ENCODE measurements at regions not wholly inside any gene's neighbourhood (a gene's known extent, or its start where the extent isn't known, plus 50 kb on each side); places are given as distances from the start of the nearest gene placed in this dataset.

- Mint-ChIP-seq H3K36me3 (ENCODE audit: insufficient read depth in 2 of 2) (peaks cover 0 to 2% of the 10 kb centered on the region in 2 donors), H3K27me3 (ENCODE audit: low read depth) (no peaks in the 10 kb centered on the region), H3K4me3 (no peak overlapping the region), H3K9me3 (peaks cover 7 to 10% of the 10 kb centered on the region in 2 donors), H3K27ac (no peak overlapping the region), H3K4me1 (ENCODE audit: low read depth) (no peaks in the 10 kb centered on the region)
- no peak for DNase-seq
- ATAC-seq (replicated peaks in 1 of 2): no peak
Measured at GRCh38 chr11:29756871-29757270, 260.0 kb downstream of the KCNA4 start.

GRCh38 chr11:29755474-29755873 lies 261.4 kb downstream of the KCNA4 start:
- no peak overlapping the region for H3K4me3 Mint-ChIP-seq
- DNase-seq (no peak), ATAC-seq (replicated peaks in 1 of 2) (no peak)
- no peaks in the 10 kb centered on the region for H3K27me3 Mint-ChIP-seq (ENCODE audit: low read depth)
- H3K36me3 Mint-ChIP-seq (ENCODE audit: insufficient read depth in 2 of 2): peaks cover 0 to 2% of the 10 kb centered on the region in 2 donors
- H3K4me1 Mint-ChIP-seq (ENCODE audit: low read depth): no peaks in the 10 kb centered on the region
- peaks cover 4 to 7% of the 10 kb centered on the region in 2 donors for H3K9me3 Mint-ChIP-seq
- no peak overlapping the region for H3K27ac Mint-ChIP-seq

- Mint-ChIP-seq H3K27ac (no peak overlapping the region), H3K9me3 (peaks cover 4 to 7% of the 10 kb centered on the region in 2 donors), H3K4me1 (ENCODE audit: low read depth) (no peaks in the 10 kb centered on the region), H3K27me3 (ENCODE audit: low read depth) (no peaks in the 10 kb centered on the region), H3K4me3 (no peak overlapping the region), H3K36me3 (ENCODE audit: insufficient read depth in 2 of 2) (peaks cover 0 to 2% of the 10 kb centered on the region in 2 donors)
- DNase-seq: no peak
- no peak for ATAC-seq (replicated peaks in 1 of 2)
Measured at GRCh38 chr11:29751618-29752017, 265.2 kb downstream of the KCNA4 start.

- H3K27me3 Mint-ChIP-seq (ENCODE audit: low read depth): no peaks in the 10 kb centered on the region
- no peaks in the 10 kb centered on the region for H3K4me1 Mint-ChIP-seq (ENCODE audit: low read depth)
- H3K27ac Mint-ChIP-seq: no peak overlapping the region
- DNase-seq (no peak), ATAC-seq (replicated peaks in 1 of 2) (no peak)
- H3K36me3 Mint-ChIP-seq (ENCODE audit: insufficient read depth in 2 of 2): peaks cover 0 to 2% of the 10 kb centered on the region in 2 donors
- H3K9me3 Mint-ChIP-seq: peaks cover 7 to 10% of the 10 kb centered on the region in 2 donors
- H3K4me3 Mint-ChIP-seq: no peak overlapping the region
Measured at GRCh38 chr11:29750392-29750791, 266.4 kb downstream of the KCNA4 start.

- Mint-ChIP-seq H3K4me1 (ENCODE audit: low read depth) (no peaks in the 10 kb centered on the region), H3K27ac (no peak overlapping the region), H3K9me3 (peaks cover 3 to 5% of the 10 kb centered on the region in 2 donors), H3K27me3 (ENCODE audit: low read depth) (no peaks in the 10 kb centered on the region), H3K4me3 (no peak overlapping the region), H3K36me3 (ENCODE audit: insufficient read depth in 2 of 2) (no peaks in the 10 kb centered on the region)
- DNase-seq (no peak), ATAC-seq (replicated peaks in 1 of 2) (no peak)
Measured at GRCh38 chr11:29734287-29734686, 282.5 kb downstream of the KCNA4 start.

- Mint-ChIP-seq H3K27me3 (ENCODE audit: low read depth) (no peaks in the 10 kb centered on the region), H3K9me3 (peaks cover 8 to 10% of the 10 kb centered on the region in 2 donors), H3K4me3 (no peak overlapping the region), H3K4me1 (ENCODE audit: low read depth) (no peaks in the 10 kb centered on the region), H3K36me3 (ENCODE audit: insufficient read depth in 2 of 2) (no peaks in the 10 kb centered on the region), H3K27ac (no peak overlapping the region)
- no peak for DNase-seq
- no peak for ATAC-seq (replicated peaks in 1 of 2)
Measured at GRCh38 chr11:29713831-29714320, 303.0 kb downstream of the KCNA4 start.

GRCh38 chr11:29712616-29713015 lies 304.2 kb downstream of the KCNA4 start:
- Mint-ChIP-seq H3K27me3 (ENCODE audit: low read depth) (no peaks in the 10 kb centered on the region), H3K36me3 (ENCODE audit: insufficient read depth in 2 of 2) (no peaks in the 10 kb centered on the region), H3K27ac (no peak overlapping the region), H3K9me3 (peaks cover 6 to 8% of the 10 kb centered on the region in 2 donors), H3K4me3 (no peak overlapping the region), H3K4me1 (ENCODE audit: low read depth) (no peaks in the 10 kb centered on the region)
- ATAC-seq (replicated peaks in 1 of 2) (no peak), DNase-seq (no peak)

- Mint-ChIP-seq H3K27me3 (ENCODE audit: low read depth) (no peaks in the 10 kb centered on the region), H3K4me3 (no peak overlapping the region), H3K36me3 (ENCODE audit: insufficient read depth in 2 of 2) (no peaks in the 10 kb centered on the region), H3K9me3 (peaks cover 7 to 10% of the 10 kb centered on the region in 2 donors), H3K27ac (no peak overlapping the region), H3K4me1 (ENCODE audit: low read depth) (no peaks in the 10 kb centered on the region)
- DNase-seq (no peak), ATAC-seq (replicated peaks in 1 of 2) (no peak)
Measured at GRCh38 chr11:29707924-29708323, 308.9 kb downstream of the KCNA4 start.

GRCh38 chr11:29685361-29685760 lies 331.5 kb downstream of the KCNA4 start:
- ATAC-seq (replicated peaks in 1 of 2): no peak
- no peaks in the 10 kb centered on the region for H3K27me3 Mint-ChIP-seq (ENCODE audit: low read depth)
- H3K4me3 Mint-ChIP-seq: no peak overlapping the region
- H3K27ac Mint-ChIP-seq: no peak overlapping the region
- H3K4me1 Mint-ChIP-seq (ENCODE audit: low read depth): no peaks in the 10 kb centered on the region
- no peak for DNase-seq
- H3K9me3 Mint-ChIP-seq: peaks cover 11% of the 10 kb centered on the region in 2 donors
- no peaks in the 10 kb centered on the region for H3K36me3 Mint-ChIP-seq (ENCODE audit: insufficient read depth in 2 of 2)

GRCh38 chr11:29682856-29683255 lies 334.0 kb downstream of the KCNA4 start:
- no peak overlapping the region for H3K27ac Mint-ChIP-seq
- DNase-seq: no peak
- peaks cover 6 to 11% of the 10 kb centered on the region in 2 donors for H3K9me3 Mint-ChIP-seq
- no peaks in the 10 kb centered on the region for H3K4me1 Mint-ChIP-seq (ENCODE audit: low read depth)
- no peak for ATAC-seq (replicated peaks in 1 of 2)
- H3K36me3 Mint-ChIP-seq (ENCODE audit: insufficient read depth in 2 of 2): no peaks in the 10 kb centered on the region
- no peaks in the 10 kb centered on the region for H3K27me3 Mint-ChIP-seq (ENCODE audit: low read depth)
- no peak overlapping the region for H3K4me3 Mint-ChIP-seq

- Mint-ChIP-seq H3K9me3 (peaks cover 9 to 11% of the 10 kb centered on the region in 2 donors), H3K27ac (no peak overlapping the region), H3K4me1 (ENCODE audit: low read depth) (no peaks in the 10 kb centered on the region), H3K4me3 (no peak overlapping the region), H3K27me3 (ENCODE audit: low read depth) (no peaks in the 10 kb centered on the region), H3K36me3 (ENCODE audit: insufficient read depth in 2 of 2) (no peaks in the 10 kb centered on the region)
- no peak for ATAC-seq (replicated peaks in 1 of 2)
- no peak for DNase-seq
Measured at GRCh38 chr11:29679996-29680395, 336.8 kb downstream of the KCNA4 start.

- ATAC-seq (replicated peaks in 1 of 2): no peak
- peaks cover 7 to 10% of the 10 kb centered on the region in 2 donors for H3K9me3 Mint-ChIP-seq
- H3K4me1 Mint-ChIP-seq (ENCODE audit: low read depth): no peaks in the 10 kb centered on the region
- H3K4me3 Mint-ChIP-seq: no peak overlapping the region
- no peak for DNase-seq
- no peaks in the 10 kb centered on the region for H3K36me3 Mint-ChIP-seq (ENCODE audit: insufficient read depth in 2 of 2)
- H3K27ac Mint-ChIP-seq: no peak overlapping the region
- H3K27me3 Mint-ChIP-seq (ENCODE audit: low read depth): no peaks in the 10 kb centered on the region
Measured at GRCh38 chr11:29676993-29677392, 339.8 kb downstream of the KCNA4 start.

- H3K4me3 Mint-ChIP-seq: no peak overlapping the region
- DNase-seq (no peak), ATAC-seq (replicated peaks in 1 of 2) (no peak)
- peaks cover 13 to 14% of the 10 kb centered on the region in 2 donors for H3K9me3 Mint-ChIP-seq
- no peaks in the 10 kb centered on the region for H3K27me3 Mint-ChIP-seq (ENCODE audit: low read depth)
- no peak overlapping the region for H3K27ac Mint-ChIP-seq
- H3K4me1 Mint-ChIP-seq (ENCODE audit: low read depth): no peaks in the 10 kb centered on the region
- no peaks in the 10 kb centered on the region for H3K36me3 Mint-ChIP-seq (ENCODE audit: insufficient read depth in 2 of 2)
Measured at GRCh38 chr11:29669310-29669709, 347.5 kb downstream of the KCNA4 start.

- H3K4me1 Mint-ChIP-seq (ENCODE audit: low read depth): no peaks in the 10 kb centered on the region
- H3K36me3 Mint-ChIP-seq (ENCODE audit: insufficient read depth in 2 of 2): no peaks in the 10 kb centered on the region
- H3K27ac Mint-ChIP-seq: no peak overlapping the region
- H3K4me3 Mint-ChIP-seq: no peak overlapping the region
- ATAC-seq (replicated peaks in 1 of 2) (no peak), DNase-seq (no peak)
- H3K9me3 Mint-ChIP-seq: peaks cover 2 to 8% of the 10 kb centered on the region in 2 donors
- no peaks in the 10 kb centered on the region for H3K27me3 Mint-ChIP-seq (ENCODE audit: low read depth)
Measured at GRCh38 chr11:29657709-29658108, 359.1 kb downstream of the KCNA4 start.
